Endothelial cell of umbilical vein (primary cell): ENCODE measurements at regions not wholly inside any gene's neighbourhood (a gene's known extent, or its start where the extent isn't known, plus 50 kb on each side); places are given as distances from the start of the nearest gene placed in this dataset.

ENCODE experiments used
- BruUV-seq: library from RNA; stranded (reverse); fragments of 400-500 nt; replicated peaks from 2 replicates; lab custom pipeline; 2021; lab: Mats Ljungman, UMichigan
- CTCF ChIA-PET: fragments of 300-600, 350-600 bp; sonication (Branson Sonifier 250); formaldehyde crosslinking; loops from one replicate; lab custom pipeline; 2021; ENCODE audit warnings: antibody characterized with exemption, inconsistent platforms; lab: Charles Lee
- POLR2A ChIA-PET: fragments of 300-600, 350-600 bp; sonication (Branson Sonifier 250); formaldehyde crosslinking; loops from one replicate; lab custom pipeline; 2021; ENCODE audit warnings: antibody characterized with exemption, inconsistent platforms; lab: Charles Lee
- DNase-seq: peaks from one replicate; pipeline ENCODE4 v3.0.0-alpha.2; 2011; ENCODE audit warnings: low read depth, low spot score
- FAIRE-seq: peaks from 2 replicates; lab custom pipeline; 2011; peaks lifted over from hg19 to GRCh38; lab: Jason Lieb, UNC
- H2AFZ ChIP-seq: 2 replicates; pipeline ENCODE4 v1.6.0; 2012; ENCODE audit warnings: low read depth, low read length, control low read depth, inconsistent platforms
- H3K27ac ChIP-seq: 2 replicates; pipeline ENCODE4 v1.5.1; 2011; ENCODE audit warnings: low read depth, mild to moderate bottlenecking, control low read depth, low read length, moderate library complexity; ENCODE audit not compliant: insufficient read depth
- H3K27me3 ChIP-seq, 2 experiments: 2 replicates each; pipeline versions ENCODE4 v1.6.0 to v1.6.1; 2011; ENCODE audit warnings: low read length in 2 of 2, mixed read lengths in 1 of 2; ENCODE audit not compliant: control insufficient read depth in 2 of 2, insufficient read depth in 2 of 2
- H3K36me3 ChIP-seq, 2 experiments: 2 replicates in 1 of 2; 3 replicates in 1 of 2; pipeline ENCODE4 v1.5.1; 2011; ENCODE audit warnings: low read length in 2 of 2, mild to moderate bottlenecking in 1 of 2, moderate library complexity in 1 of 2; ENCODE audit not compliant: control insufficient read depth in 2 of 2, insufficient read depth in 2 of 2; ENCODE audit errors: extremely low read depth in 1 of 2
- H3K4me1 ChIP-seq: 3 replicates; pipeline ENCODE4 v1.5.1; 2011; ENCODE audit warnings: mild to moderate bottlenecking, low read length; ENCODE audit not compliant: control insufficient read depth, insufficient read depth; ENCODE audit errors: extremely low read depth
- H3K4me2 ChIP-seq: 2 replicates; pipeline ENCODE4 v1.6.1; 2011; ENCODE audit warnings: low read length, control low read depth, mixed read lengths; ENCODE audit not compliant: insufficient read depth
- H3K4me3 ChIP-seq, 3 experiments: fragments of 200-600 bp in 1 of 3; sonication (generic), shearing (Covaris generic) in 1 of 3; replicated peaks in 1 of 3; 2 replicates each; pipeline ENCODE4 v1.5.1; 2011 to 2016; ENCODE audit warnings: control low read depth in 3 of 3, low read length in 3 of 3, mild to moderate bottlenecking in 2 of 3, inconsistent platforms in 1 of 3, low read depth in 1 of 3, moderate library complexity in 1 of 3; ENCODE audit not compliant: insufficient read depth in 1 of 3
- H3K79me2 ChIP-seq: 2 replicates; pipeline ENCODE4 v1.6.0; 2012; ENCODE audit warnings: low read length, inconsistent platforms; ENCODE audit not compliant: control insufficient read depth, insufficient read depth
- H3K9ac ChIP-seq: replicated peaks from 2 replicates; pipeline ENCODE3; 2011; ENCODE audit warnings: low read length, control low read depth; ENCODE audit not compliant: insufficient read depth; ENCODE audit errors: extremely low read depth
- H3K9me1 ChIP-seq: replicated peaks from 3 replicates; pipeline ENCODE4 v1.6.0; 2011; ENCODE audit warnings: mild to moderate bottlenecking, low read length; ENCODE audit not compliant: control insufficient read depth, insufficient read depth; ENCODE audit errors: extremely low read depth
- H3K9me3 ChIP-seq: replicated peaks from 2 replicates; pipeline ENCODE4 v1.5.1; 2012; ENCODE audit warnings: low read length, inconsistent platforms; ENCODE audit not compliant: control insufficient read depth, insufficient read depth
- H4K20me1 ChIP-seq: replicated peaks from 2 replicates; pipeline ENCODE3; 2011; ENCODE audit warnings: mild to moderate bottlenecking, low read length; ENCODE audit not compliant: control insufficient read depth, insufficient read depth; ENCODE audit errors: extremely low read depth
- EZH2 ChIP-seq: IDR thresholded peaks from 2 replicates; pipeline ENCODE4 v1.6.1; 2012; ENCODE audit warnings: borderline replicate concordance, low read depth, mild to moderate bottlenecking, moderate library complexity, low read length, inconsistent platforms; ENCODE audit not compliant: severe bottlenecking
- FOS ChIP-seq: IDR thresholded peaks from 2 replicates; pipeline ENCODE4 v1.6.1; 2011; ENCODE audit warnings: mild to moderate bottlenecking, low read length, moderate library complexity, borderline replicate concordance; ENCODE audit not compliant: insufficient read depth
- GATA2 ChIP-seq: IDR thresholded peaks from 2 replicates; pipeline ENCODE4 v1.7.0; 2011; ENCODE audit warnings: low read depth, mild to moderate bottlenecking, moderate library complexity, mixed read lengths, low read length; ENCODE audit not compliant: insufficient read length, insufficient read depth
- JUN ChIP-seq: IDR thresholded peaks from 2 replicates; pipeline ENCODE4 v1.6.1; 2011; ENCODE audit warnings: borderline replicate concordance, low read depth; ENCODE audit not compliant: insufficient read length, insufficient read depth
- MYC ChIP-seq: IDR thresholded peaks from one replicate; pipeline ENCODE4 v1.6.1; 2011; ENCODE audit warnings: mild to moderate bottlenecking, low read depth, low read length
- POLR2A ChIP-seq: IDR thresholded peaks from 2 replicates; pipeline ENCODE4 v1.6.1; 2012; ENCODE audit warnings: low read depth, mild to moderate bottlenecking, control low read depth, low read length
- POLR2AphosphoS5 ChIP-seq: IDR thresholded peaks from 2 replicates; pipeline ENCODE4 v1.6.1; 2012; ENCODE audit warnings: low read depth, mild to moderate bottlenecking, control low read depth, low read length, moderate library complexity; ENCODE audit not compliant: insufficient read depth
- dilution Hi-C: fragments of 300-500 bp; cut with MboI; formaldehyde crosslinking; loops from one replicate; pipeline ENCODE4 v1.15.0; 2019; ENCODE audit warnings: low sequenced_read_pairs; ENCODE audit not compliant: extremely low pct_ligation_motif_present
- intact Hi-C: fragments of 100-400 bp; cut with micrococcal nuclease; formaldehyde crosslinking; loops from one replicate; pipeline ENCODE4 v1.10.0; 2022
- TF ChIP-seq, protein P1 (sequence below): IDR thresholded peaks from 2 replicates; pipeline ENCODE4 v1.6.1; 2011; ENCODE audit not compliant: insufficient read depth, insufficient read length
- TF ChIP-seq, protein P2 (sequence below), 2 donors: IDR thresholded peaks; 1 replicate in 1 of 2; 2 replicates in 1 of 2; pipeline ENCODE4 v1.5.1; 2011; ENCODE audit warnings: low read length in 2 of 2, mild to moderate bottlenecking in 2 of 2, moderate library complexity in 2 of 2, control low read depth in 1 of 2, inconsistent platforms in 1 of 2, low read depth in 1 of 2; ENCODE audit not compliant: insufficient read depth in 1 of 2; ENCODE audit errors: extremely low read depth in 1 of 2

DNA sequence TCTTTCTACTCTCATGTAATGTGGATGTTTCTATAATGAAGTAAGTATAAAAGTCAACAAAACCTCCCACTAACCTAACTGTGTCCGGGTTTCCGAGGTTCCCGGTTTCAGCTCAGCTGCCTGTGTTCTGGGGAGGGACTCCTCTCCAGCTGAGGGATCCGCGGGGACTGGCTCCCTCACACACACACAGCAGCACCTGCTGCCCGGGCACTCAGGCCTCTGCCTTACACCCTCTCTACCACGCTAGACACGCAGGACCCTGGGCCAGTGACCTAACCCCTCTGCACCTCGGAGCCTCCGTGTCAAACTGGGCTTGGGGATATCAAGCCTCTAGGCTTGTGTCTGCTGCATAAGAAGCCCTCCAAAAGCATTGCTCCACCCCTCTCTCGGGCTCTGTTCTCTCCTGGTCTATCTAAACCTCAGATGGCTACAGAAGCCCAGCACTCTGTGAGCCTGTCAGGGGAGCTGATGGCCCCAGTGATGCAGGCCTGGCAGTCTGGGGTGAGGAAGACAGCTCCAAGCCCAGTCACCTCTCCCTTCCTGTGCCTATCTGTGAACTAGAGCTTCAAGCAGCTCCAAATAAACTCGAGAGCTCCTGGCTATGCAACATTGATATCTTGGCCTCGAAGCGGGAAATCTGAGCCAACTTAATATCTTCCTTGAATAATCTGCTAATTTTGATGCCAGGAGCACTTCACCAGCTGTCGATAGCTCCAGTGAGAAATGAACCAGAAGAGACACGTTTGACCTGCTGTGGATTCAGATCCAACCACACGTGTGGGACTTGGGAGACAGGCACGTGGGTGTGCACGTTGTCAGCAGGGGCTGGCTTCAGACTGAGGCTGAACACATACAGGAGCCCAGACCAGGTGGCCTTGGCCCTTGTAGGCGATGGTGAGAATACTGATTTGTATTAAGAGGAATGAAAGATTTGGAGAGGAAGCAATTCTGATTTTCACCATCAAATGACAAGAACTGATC, 232.7 kb upstream of the B3GAT1 start:
- no peaks in the 10 kb centered on the region for H4K20me1 ChIP-seq
- dilution Hi-C loops = no loop called here
- intact Hi-C loops = no loop called here
- no peak overlapping the region for H3K9ac ChIP-seq
- no peak for FAIRE-seq
- no peaks in the 10 kb centered on the region for H3K27me3 ChIP-seq
- DNase-seq = no peak
- H3K4me1 ChIP-seq = no peaks in the 10 kb centered on the region
- no peak for TF ChIP-seq MYC
- no peak for TF ChIP-seq GATA2
- TF ChIP-seq JUN = no peak
- no peak for TF ChIP-seq EZH2
- TF ChIP-seq, protein P1, sequence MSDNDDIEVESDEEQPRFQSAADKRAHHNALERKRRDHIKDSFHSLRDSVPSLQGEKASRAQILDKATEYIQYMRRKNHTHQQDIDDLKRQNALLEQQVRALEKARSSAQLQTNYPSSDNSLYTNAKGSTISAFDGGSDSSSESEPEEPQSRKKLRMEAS = no peak
- TF ChIP-seq POLR2AphosphoS5 = no peak
- no peak for TF ChIP-seq FOS
- TF ChIP-seq, protein P2, sequence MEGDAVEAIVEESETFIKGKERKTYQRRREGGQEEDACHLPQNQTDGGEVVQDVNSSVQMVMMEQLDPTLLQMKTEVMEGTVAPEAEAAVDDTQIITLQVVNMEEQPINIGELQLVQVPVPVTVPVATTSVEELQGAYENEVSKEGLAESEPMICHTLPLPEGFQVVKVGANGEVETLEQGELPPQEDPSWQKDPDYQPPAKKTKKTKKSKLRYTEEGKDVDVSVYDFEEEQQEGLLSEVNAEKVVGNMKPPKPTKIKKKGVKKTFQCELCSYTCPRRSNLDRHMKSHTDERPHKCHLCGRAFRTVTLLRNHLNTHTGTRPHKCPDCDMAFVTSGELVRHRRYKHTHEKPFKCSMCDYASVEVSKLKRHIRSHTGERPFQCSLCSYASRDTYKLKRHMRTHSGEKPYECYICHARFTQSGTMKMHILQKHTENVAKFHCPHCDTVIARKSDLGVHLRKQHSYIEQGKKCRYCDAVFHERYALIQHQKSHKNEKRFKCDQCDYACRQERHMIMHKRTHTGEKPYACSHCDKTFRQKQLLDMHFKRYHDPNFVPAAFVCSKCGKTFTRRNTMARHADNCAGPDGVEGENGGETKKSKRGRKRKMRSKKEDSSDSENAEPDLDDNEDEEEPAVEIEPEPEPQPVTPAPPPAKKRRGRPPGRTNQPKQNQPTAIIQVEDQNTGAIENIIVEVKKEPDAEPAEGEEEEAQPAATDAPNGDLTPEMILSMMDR (IDR thresholded peaks at IDR 0.05; ENCODE audit: extremely low read depth in 1 of 2, insufficient read depth in 1 of 2, low read depth in 1 of 2, low read length in 2 of 2) = no peak
- no peak for TF ChIP-seq POLR2A
- ChIA-PET CTCF (no interaction called here), POLR2A (no interaction called here)
- H3K36me3 ChIP-seq = no peaks in the 10 kb centered on the region
- H3K4me3 ChIP-seq = no peak overlapping the region
- H3K79me2 ChIP-seq = no peaks in the 10 kb centered on the region
- no peaks in the 10 kb centered on the region for H3K9me3 ChIP-seq
- no peak overlapping the region for H2AFZ ChIP-seq
- no peak overlapping the region for H3K4me2 ChIP-seq
- no peak overlapping the region for H3K27ac ChIP-seq
- H3K9me1 ChIP-seq = no peaks in the 10 kb centered on the region
- no TSS peak for BruUV-seq
